Panc1 (cell line): ENCODE measurements at regions not wholly inside any gene's neighbourhood (a gene's known extent, or its start where the extent isn't known, plus 50 kb on each side); places are given as distances from the start of the nearest gene placed in this dataset.

ENCODE experiments used
- ATAC-seq: fragments of 200-7000 bp; cut with Tn5 transposase; 2 replicates; pipeline ENCODE4 v1.9.1; 2020; ENCODE audit warnings: mild to moderate bottlenecking, moderate library complexity
- BruUV-seq: library from RNA; stranded (reverse); fragments of 400-500 nt; replicated peaks from 2 replicates; lab custom pipeline; 2021; lab: Mats Ljungman, UMichigan
- CTCF ChIA-PET: fragments of 300-600 bp; sonication (Branson Sonifier 250); formaldehyde crosslinking; loops from one replicate; lab custom pipeline; 2022; ENCODE audit warnings: antibody characterized with exemption; lab: Charles Lee
- POLR2A ChIA-PET: fragments of 300-600 bp; sonication (Branson Sonifier 250); formaldehyde crosslinking; loops from one replicate; lab custom pipeline; 2022; ENCODE audit warnings: antibody characterized with exemption; lab: Charles Lee
- DNase-seq: peaks from one replicate; pipeline ENCODE4 v3.0.0-alpha.2; 2010; ENCODE audit warnings: low read depth, low spot score
- H3K27ac ChIP-seq: 2 replicates; pipeline ENCODE4 v1.5.1; 2011; ENCODE audit warnings: mild to moderate bottlenecking, low read length, inconsistent platforms
- H3K27me3 ChIP-seq: fragments of 200-500 bp; sonication (Bioruptor generic); 2 replicates; pipeline ENCODE4 v1.6.0; 2014; ENCODE audit warnings: low read length, inconsistent platforms; ENCODE audit not compliant: control insufficient read depth, insufficient read depth
- H3K36me3 ChIP-seq: fragments of 200-500 bp; sonication (Bioruptor generic); 2 replicates; pipeline ENCODE4 v1.5.1; 2014; ENCODE audit warnings: inconsistent platforms, mild to moderate bottlenecking, low read length, moderate library complexity; ENCODE audit not compliant: control insufficient read depth, insufficient read depth
- H3K4me1 ChIP-seq: 2 replicates; pipeline ENCODE4 v1.5.1; 2011; ENCODE audit warnings: inconsistent platforms, mild to moderate bottlenecking, low read length, moderate library complexity; ENCODE audit not compliant: control insufficient read depth, insufficient read depth
- H3K4me3 ChIP-seq, 2 experiments: 2 replicates each; pipeline ENCODE4 v1.5.1; 2011 to 2012; ENCODE audit warnings: low read depth in 2 of 2, low read length in 2 of 2, mild to moderate bottlenecking in 2 of 2, inconsistent platforms in 1 of 2, moderate library complexity in 1 of 2
- H3K9me3 ChIP-seq: fragments of 200-500 bp; sonication (Bioruptor generic); 2 replicates; pipeline ENCODE4 v1.5.1; 2014; ENCODE audit warnings: low read depth, mild to moderate bottlenecking, inconsistent platforms, low read length, moderate library complexity; ENCODE audit not compliant: control insufficient read depth, insufficient read depth
- POLR2AphosphoS5 ChIP-seq: IDR thresholded peaks from 2 replicates; pipeline ENCODE4 v1.6.1; 2012; ENCODE audit warnings: mild to moderate bottlenecking, low read depth, low read length, moderate library complexity
- SIN3A ChIP-seq: IDR thresholded peaks from 2 replicates; pipeline ENCODE4 v1.6.1; 2012; ENCODE audit warnings: low read depth, mild to moderate bottlenecking, low read length, moderate library complexity, borderline replicate concordance; ENCODE audit not compliant: insufficient read depth
- TCF7L2 ChIP-seq: IDR thresholded peaks from 2 replicates; pipeline ENCODE4 v1.6.1; 2011; ENCODE audit warnings: mild to moderate bottlenecking, low read depth, low read length, inconsistent platforms
- in situ Hi-C: cut with HindIII; loops from 2 replicates; pipeline ENCODE4 v1.10.0; 2016; ENCODE audit warnings: low sequenced_read_pairs, low pct_unique_long_range_greater_than_20kb
- intact Hi-C: fragments of 100-400 bp; cut with micrococcal nuclease; formaldehyde crosslinking; loops from one replicate; pipeline ENCODE4 v1.10.0; 2022; ENCODE audit not compliant: unreplicated experiment
- TF ChIP-seq, protein P1 (sequence below), 2 experiments: IDR thresholded peaks; 2 replicates each; pipeline ENCODE4 v1.6.1; 2011 to 2012; ENCODE audit warnings: low read depth in 2 of 2, control low read depth in 1 of 2, low read length in 1 of 2, mild to moderate bottlenecking in 1 of 2, moderate library complexity in 1 of 2; ENCODE audit not compliant: insufficient read depth in 1 of 2
- TF ChIP-seq, protein P2 (sequence below): fragments of 450-650 bp; IDR thresholded peaks from 2 replicates; pipeline ENCODE4 v1.5.1; 2017; ENCODE audit warnings: mild to moderate bottlenecking

DNA sequence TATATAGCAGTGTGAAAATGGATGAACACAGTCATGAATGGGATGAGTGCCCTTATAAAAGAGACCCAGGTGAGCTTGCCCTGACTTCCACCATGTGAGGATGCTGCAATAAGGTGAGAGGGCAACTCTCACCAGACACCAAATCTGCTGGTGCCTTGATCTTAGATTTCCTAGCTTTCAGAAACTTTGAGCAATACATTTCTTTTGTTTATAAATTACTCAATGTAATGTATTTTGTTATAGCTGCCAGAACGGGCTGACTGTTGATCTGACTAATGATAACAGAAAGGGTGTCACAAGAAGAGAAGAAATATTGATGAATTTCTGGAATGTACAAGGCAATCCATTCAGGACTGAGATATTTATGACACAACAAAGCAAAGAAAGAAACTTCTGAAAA lies 180.5 kb downstream of the MCHR2 start:
- no peak for DNase-seq
- Histone ChIP-seq H3K9me3 (no peaks in the 10 kb centered on the region), H3K4me1 (no peaks in the 10 kb centered on the region), H3K27me3 (0 out of 2 replicates have a peak, but pooled peaks cover 2% of the 10 kb centered on the region), H3K36me3 (no peaks in the 10 kb centered on the region), H3K4me3 (no peak overlapping the region), H3K27ac (no peak overlapping the region)
- POLR2A ChIA-PET = no interaction called here
- CTCF ChIA-PET = no interaction called here
- intact Hi-C loops (no loop called here), in situ Hi-C loops (no loop called here)
- no peak for ATAC-seq
- BruUV-seq = no TSS peak
- TF ChIP-seq TCF7L2 = no peak
- TF ChIP-seq, protein P1, sequence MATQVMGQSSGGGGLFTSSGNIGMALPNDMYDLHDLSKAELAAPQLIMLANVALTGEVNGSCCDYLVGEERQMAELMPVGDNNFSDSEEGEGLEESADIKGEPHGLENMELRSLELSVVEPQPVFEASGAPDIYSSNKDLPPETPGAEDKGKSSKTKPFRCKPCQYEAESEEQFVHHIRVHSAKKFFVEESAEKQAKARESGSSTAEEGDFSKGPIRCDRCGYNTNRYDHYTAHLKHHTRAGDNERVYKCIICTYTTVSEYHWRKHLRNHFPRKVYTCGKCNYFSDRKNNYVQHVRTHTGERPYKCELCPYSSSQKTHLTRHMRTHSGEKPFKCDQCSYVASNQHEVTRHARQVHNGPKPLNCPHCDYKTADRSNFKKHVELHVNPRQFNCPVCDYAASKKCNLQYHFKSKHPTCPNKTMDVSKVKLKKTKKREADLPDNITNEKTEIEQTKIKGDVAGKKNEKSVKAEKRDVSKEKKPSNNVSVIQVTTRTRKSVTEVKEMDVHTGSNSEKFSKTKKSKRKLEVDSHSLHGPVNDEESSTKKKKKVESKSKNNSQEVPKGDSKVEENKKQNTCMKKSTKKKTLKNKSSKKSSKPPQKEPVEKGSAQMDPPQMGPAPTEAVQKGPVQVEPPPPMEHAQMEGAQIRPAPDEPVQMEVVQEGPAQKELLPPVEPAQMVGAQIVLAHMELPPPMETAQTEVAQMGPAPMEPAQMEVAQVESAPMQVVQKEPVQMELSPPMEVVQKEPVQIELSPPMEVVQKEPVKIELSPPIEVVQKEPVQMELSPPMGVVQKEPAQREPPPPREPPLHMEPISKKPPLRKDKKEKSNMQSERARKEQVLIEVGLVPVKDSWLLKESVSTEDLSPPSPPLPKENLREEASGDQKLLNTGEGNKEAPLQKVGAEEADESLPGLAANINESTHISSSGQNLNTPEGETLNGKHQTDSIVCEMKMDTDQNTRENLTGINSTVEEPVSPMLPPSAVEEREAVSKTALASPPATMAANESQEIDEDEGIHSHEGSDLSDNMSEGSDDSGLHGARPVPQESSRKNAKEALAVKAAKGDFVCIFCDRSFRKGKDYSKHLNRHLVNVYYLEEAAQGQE (IDR thresholded peaks at IDR 0.05; ENCODE audit: insufficient read depth in 1 of 2, low read depth in 2 of 2, low read length in 1 of 2) = no peak
- no peak for TF ChIP-seq POLR2AphosphoS5
- no peak for TF ChIP-seq SIN3A
- TF ChIP-seq, protein P2, sequence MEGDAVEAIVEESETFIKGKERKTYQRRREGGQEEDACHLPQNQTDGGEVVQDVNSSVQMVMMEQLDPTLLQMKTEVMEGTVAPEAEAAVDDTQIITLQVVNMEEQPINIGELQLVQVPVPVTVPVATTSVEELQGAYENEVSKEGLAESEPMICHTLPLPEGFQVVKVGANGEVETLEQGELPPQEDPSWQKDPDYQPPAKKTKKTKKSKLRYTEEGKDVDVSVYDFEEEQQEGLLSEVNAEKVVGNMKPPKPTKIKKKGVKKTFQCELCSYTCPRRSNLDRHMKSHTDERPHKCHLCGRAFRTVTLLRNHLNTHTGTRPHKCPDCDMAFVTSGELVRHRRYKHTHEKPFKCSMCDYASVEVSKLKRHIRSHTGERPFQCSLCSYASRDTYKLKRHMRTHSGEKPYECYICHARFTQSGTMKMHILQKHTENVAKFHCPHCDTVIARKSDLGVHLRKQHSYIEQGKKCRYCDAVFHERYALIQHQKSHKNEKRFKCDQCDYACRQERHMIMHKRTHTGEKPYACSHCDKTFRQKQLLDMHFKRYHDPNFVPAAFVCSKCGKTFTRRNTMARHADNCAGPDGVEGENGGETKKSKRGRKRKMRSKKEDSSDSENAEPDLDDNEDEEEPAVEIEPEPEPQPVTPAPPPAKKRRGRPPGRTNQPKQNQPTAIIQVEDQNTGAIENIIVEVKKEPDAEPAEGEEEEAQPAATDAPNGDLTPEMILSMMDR = no peak

GRCh38 chr6:99814230-99814928 lies 179.6 kb downstream of the MCHR2 start:
- Histone ChIP-seq H3K4me1 (no peaks in the 10 kb centered on the region), H3K4me3 (no peak overlapping the region), H3K27ac (no peak overlapping the region), H3K27me3 (0 out of 2 replicates have a peak, but pooled peaks cover 2% of the 10 kb centered on the region), H3K36me3 (no peaks in the 10 kb centered on the region), H3K9me3 (no peaks in the 10 kb centered on the region)
- intact Hi-C loops (no loop called here), in situ Hi-C loops (no loop called here)
- DNase-seq (no peak), ATAC-seq (no peak)
- ChIA-PET POLR2A (no interaction called here), CTCF (no interaction called here)
- TF ChIP-seq, protein P2 = no peak
- TF ChIP-seq TCF7L2 (no peak), POLR2AphosphoS5 (no peak), SIN3A (no peak)
- TF ChIP-seq, protein P1 (IDR thresholded peaks at IDR 0.05; ENCODE audit: insufficient read depth in 1 of 2, low read depth in 2 of 2, low read length in 1 of 2) = no peak
- BruUV-seq = no TSS peak
